Body of pancreas (tissue), 4 donors: ENCODE measurements at regions not wholly inside any gene's neighbourhood (a gene's known extent, or its start where the extent isn't known, plus 50 kb on each side); places are given as distances from the start of the nearest gene placed in this dataset.

ENCODE experiments used
- POLR2A ChIP-seq, 3 donors: fragments of 450-650 bp; IDR thresholded peaks; one replicate each; pipeline ENCODE4 v1.6.1; 2016; ENCODE audit warnings: antibody characterized with exemption in 3 of 3, mild to moderate bottlenecking in 2 of 3
- TF ChIP-seq, protein P1 (sequence below), 7 experiments: fragments of 450-650 bp in 4 of 7; fragments of 200-600 bp in 3 of 7; sonication (generic) in 3 of 7; IDR thresholded peaks; one replicate each; pipeline ENCODE4 v1.5.1; 2016 to 2019; ENCODE audit warnings: antibody characterized with exemption in 7 of 7

DNA sequence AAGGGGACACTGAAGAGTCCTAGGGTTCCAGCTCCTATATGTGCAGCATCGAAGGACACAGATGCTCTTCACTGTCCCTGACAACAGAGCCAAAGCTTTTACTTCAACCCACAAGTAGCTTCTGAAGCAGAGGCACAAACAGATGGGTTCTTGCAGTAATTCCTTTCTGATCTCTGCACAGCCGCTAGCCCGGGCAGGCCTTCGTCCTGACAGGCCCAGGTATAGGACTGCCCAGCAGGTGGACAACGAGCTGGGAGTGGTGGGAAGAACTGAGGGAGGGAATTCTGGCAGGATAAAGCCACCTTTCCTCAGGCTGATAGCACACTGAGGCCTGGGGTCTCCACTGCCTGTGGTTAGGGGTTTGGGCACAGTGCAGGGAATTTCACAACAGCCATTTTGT lies 94.8 kb downstream of the RHOB start:
- TF ChIP-seq, protein P1, sequence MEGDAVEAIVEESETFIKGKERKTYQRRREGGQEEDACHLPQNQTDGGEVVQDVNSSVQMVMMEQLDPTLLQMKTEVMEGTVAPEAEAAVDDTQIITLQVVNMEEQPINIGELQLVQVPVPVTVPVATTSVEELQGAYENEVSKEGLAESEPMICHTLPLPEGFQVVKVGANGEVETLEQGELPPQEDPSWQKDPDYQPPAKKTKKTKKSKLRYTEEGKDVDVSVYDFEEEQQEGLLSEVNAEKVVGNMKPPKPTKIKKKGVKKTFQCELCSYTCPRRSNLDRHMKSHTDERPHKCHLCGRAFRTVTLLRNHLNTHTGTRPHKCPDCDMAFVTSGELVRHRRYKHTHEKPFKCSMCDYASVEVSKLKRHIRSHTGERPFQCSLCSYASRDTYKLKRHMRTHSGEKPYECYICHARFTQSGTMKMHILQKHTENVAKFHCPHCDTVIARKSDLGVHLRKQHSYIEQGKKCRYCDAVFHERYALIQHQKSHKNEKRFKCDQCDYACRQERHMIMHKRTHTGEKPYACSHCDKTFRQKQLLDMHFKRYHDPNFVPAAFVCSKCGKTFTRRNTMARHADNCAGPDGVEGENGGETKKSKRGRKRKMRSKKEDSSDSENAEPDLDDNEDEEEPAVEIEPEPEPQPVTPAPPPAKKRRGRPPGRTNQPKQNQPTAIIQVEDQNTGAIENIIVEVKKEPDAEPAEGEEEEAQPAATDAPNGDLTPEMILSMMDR (IDR thresholded peaks at IDR 0.05), result no peak
- no peak for TF ChIP-seq POLR2A (IDR thresholded peaks at IDR 0.05)
